DMS 273 (cell line): ENCODE measurements at regions not wholly inside any gene's neighbourhood (a gene's known extent, or its start where the extent isn't known, plus 50 kb on each side); places are given as distances from the start of the nearest gene placed in this dataset.

Experiments
- DNase-seq: peaks from one replicate; lab custom pipeline; 2025; ENCODE audit not compliant: unreplicated experiment; lab: John Stamatoyannopoulos, UW

DNA sequence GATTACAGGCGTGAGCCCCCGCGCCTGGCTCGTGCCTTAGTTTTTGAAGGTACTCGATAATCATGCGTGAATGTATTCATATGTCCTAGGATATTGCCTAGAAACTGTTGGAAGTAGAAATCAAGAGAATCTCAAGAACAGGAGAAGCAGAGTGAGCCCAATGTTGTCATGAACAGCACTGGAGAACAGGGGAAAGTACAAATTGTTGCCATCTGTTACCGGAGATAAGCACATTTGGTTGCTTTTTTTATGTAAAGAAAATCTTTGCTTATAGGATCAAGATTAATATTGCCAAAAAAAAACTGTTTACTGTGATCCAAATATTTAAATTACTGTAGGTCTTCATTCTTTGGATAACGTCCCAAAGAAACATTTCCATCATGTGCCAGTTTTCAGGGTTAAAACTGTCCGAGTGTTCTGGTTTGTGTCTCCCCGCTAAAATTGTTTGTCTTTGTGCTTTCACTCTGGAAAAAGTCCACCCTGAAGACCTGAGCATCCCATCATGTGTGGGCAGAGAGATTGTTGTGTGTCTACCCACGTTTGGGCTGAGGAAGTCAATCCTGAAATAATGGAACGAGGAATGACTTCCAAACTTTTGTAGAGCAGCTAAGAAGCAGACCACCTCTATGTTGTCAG, 95.7 kb upstream of the CELF2 start:
- DNase-seq = no peak

DNA sequence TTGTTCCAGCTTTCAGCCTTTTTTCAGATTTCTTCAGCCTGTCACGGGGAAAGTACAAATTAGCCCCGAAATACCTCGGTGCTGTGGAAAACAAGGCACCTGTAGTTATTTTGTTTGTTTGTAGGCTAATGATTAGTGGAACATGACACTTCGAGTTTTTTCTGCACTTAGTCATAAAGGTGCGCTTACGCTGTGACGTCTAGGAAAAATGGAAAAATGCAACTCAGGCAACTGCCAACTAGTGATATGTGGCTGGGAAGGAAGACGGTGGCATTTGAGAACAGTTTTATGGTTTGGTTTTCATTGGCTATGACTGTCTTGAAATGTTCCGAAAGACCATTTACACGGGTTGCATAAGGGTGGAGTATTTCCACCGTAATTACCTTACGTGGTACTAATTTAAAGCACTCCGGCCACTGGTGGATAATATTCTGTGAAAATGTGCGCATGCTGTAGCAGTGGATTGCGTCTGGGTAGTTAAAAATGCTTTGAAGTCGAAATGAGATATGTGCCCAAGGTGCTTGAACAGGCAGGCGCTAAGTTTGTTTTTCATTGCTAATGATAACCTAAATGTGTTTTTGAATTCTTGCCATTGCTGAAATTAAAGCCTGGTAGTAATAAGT, 94.5 kb upstream of the CELF2 start:
- DNase-seq = no peak

DNA sequence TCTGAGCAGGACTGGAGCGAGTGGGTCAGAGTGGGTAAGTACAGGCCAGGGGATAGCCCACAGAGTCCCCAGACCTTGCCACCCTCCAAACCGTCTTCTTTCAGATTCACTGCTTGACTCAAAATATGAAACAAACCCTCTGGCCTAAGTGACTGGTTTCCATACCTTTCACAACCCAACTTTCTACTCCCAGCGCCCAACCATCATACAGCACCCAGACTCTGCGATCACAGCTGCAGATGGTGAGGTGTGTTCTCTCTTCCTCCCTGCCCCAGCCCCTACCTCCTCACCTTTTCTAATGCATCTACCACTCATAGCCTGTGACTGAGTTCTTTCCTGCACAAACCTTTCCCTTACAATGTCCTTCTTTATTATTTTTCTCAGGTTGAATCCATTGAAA, 92.0 kb upstream of the CELF2 start:
- DNase-seq = no peak

DNA sequence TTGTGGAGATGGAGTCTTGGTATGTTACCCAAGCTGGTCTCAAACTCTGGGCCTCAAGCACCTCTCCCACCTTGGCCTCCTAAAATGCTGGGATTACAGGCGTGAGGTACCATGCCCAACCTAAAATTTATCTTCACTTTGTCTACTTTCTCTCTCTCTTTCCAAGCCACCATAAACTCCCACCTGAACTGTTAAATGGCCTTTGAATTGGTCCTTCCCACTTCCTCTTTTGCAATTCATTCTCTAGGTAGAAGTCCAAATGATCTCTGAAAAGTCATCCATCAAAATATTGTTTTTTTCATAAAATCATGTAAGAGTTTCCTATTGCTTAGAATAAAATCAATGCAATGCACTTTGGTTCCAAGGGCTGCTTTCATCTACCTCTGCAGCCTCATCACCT, 90.1 kb upstream of the CELF2 start:
- no peak for DNase-seq

DNA sequence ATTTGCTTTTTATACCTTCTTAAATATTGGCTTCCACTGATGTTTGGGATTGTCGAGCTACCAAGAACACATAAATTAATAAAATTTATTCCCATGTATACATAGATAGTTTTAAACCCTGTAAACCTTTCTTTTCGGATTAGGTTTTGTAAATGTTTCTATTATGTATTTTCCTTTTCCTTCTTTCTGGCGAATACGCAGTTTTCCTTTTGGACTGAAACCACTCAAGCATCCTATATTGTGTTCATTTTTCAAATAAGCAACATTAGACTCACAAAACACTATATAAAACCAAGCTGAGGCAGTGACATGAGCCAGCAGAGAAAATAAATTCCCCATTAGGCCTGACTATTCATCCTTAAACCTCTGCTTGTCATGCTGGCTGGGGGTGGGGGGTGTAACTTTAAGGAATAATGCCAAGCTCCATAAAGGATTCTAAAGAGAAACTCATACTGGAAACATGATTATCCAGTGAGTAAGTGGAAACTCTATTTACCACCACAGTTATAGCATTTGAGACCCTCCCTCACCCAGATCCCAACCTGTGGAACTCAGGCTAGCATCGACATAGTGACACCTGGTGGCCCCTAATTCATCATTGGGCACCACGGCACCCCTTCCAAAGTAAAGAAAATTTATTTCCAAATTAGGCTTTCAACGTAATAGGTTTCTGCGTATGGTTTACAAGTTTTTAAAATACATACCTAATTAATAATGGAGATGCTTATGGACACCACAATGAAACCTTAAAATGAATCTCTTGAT, 86.5 kb upstream of the CELF2 start:
- DNase-seq = no peak

DNA sequence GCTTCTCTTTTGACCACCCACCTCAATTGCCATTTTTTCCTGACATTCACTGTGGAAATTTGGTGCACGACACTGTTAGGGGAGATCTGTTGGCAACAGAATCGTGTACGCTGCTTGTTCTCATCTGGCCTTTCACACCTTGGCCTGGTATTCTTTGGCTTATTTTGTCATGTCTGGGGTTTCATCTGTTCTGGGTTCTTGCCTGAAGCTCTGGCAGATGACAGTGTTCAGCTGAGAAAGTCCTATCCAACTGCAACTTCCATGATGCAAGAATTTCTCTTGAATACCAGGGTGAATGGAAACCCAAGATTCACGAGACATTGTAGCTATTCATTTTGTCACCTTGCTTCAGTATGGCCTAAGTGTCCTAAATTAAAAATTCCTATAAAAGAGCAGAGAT, 82.6 kb upstream of the CELF2 start:
- DNase-seq = no peak

DNA sequence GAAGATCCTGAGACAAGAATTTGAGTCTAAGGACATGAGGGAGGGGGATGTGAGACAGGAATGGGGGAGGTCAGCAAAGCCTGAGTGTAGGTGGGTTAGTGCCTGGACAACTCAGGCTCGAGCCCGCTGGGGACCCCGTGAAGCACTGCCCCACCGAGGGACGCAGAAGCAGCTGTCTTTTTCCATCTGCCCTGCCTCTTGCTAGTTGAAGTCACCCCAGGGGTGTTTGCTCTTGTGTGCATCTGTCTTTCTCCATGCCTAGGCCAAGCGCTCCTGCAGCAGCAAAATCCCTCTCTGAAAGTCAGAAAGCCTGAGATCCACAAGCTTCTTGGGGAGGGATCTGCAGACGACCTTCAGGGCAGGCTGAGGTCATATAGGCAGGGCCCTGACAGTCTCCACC, 79.0 kb upstream of the CELF2 start:
- DNase-seq = no peak

DNA sequence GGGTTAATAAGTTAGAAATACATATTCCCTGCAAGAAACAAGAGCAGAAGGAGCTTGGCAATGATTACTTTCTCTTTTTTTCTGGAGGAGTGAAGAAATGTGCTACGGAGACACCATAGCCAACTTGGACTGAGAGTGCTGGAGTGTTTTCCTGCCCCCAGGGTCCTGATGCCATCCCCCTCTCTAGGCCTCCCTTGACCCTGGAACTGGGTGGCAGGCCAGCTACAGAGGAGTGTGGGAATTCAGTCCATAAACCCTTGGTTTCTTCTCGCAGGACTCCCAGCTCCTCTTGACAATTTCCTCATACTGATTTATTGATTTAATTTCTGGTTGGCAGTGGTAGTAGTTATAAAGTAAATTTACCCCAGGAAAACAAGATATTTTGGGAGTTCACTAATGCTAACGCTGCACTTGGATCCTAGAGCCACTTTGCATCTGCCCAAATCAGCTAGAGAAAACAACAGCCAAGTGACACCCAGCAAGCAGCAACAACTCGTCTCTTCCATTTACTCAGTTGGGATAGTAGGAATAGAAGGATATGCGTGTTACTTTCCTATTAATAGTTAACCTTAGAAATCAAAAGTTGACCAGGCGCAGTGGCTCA, 76.4 kb upstream of the CELF2 start:
- DNase-seq = no peak

DNA sequence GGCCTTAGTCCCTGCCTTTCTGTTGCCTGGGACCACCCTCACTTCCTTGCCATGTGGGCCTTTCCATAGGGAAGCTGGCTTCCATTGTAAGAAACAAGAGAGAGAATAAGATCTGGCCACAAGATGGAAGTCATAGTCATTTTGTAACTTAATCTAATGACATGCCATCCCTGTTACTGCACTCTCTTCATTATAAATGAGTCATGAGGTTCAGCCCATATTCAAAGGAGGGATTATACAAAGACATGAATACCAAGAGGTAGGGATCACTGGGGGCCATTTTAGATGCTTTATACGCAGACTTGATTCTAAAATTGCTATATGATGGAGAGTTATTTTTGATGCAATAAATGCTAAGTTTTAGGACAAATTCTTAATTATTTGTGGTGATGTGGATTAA, 75.2 kb upstream of the CELF2 start:
- no peak for DNase-seq

DNA sequence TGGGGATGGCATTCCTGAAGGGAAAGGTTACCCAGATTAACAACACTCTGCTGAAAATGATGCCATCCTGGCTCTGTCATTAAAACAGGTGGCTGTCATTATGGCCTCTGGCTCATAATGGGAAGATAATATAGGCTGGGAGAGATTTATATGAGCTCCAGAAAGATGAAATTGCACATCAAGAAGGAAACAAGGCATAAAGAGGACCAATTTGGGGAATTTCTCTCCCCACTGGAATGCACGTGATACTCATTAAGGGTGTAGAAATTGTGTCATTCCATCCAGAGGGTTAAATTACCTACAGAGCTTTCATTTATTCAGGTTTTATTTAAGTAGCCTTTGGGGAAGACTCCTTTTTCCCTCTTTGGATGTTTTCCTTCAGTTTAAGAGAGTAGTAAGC, 71.6 kb upstream of the CELF2 start:
- DNase-seq = no peak

DNA sequence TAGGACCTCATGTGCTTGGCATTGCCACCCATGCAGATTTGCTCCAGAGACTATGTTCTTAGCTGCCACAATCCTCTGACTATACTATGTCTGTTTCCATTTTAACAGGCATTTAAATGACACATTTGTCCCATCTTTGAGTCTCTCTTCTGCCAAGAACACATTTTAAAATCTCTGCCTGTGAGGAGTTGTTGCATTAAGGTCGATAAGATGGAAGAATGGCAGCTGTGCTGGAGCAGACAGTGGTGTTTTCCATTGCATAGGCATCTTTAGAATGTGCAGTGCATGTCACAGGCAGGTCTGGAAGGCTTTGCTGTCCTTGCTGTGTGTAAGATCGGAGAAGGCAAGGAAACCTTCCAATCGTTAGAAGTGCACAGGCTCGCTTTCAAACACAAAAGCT, 70.9 kb upstream of the CELF2 start:
- DNase-seq = no peak

DNA sequence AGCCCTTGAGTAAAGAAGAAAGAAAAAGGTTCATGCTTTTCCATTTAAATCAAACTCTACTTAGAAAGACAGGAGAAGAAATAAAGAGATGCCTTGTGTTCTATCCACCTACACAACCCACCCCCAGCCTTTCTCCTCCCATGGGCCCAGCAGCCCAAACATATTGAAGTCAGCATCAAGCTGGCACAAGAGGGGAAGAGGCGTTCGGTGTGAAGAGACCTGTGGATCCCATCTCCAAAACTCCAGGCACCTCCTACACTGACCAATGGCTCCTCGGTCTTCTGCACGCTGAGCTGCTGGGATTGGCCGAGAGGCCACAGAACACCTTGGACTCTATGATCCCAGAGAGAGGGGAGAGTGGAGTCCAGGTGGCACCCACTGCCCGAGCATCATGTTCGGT, 66.0 kb upstream of the CELF2 start:
- no peak for DNase-seq

DNA sequence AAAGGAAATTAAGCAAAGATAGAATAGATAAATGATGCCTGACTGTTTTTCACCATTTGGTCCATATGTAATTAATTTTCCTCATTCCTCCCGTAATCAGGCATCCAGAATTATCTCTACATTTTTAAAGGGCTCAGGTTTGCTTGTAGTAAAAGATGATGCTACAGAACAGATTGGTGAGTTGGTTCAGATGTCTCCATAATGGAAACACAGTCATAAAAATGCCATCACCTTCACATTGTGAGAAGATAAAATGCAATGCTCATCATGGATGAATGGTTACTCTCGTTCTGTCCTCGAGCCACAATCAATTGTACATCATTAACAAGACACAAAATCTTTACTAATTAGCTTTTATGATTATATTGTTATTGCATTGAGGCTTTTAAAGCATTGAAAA, 64.9 kb upstream of the CELF2 start:
- no peak for DNase-seq

DNA sequence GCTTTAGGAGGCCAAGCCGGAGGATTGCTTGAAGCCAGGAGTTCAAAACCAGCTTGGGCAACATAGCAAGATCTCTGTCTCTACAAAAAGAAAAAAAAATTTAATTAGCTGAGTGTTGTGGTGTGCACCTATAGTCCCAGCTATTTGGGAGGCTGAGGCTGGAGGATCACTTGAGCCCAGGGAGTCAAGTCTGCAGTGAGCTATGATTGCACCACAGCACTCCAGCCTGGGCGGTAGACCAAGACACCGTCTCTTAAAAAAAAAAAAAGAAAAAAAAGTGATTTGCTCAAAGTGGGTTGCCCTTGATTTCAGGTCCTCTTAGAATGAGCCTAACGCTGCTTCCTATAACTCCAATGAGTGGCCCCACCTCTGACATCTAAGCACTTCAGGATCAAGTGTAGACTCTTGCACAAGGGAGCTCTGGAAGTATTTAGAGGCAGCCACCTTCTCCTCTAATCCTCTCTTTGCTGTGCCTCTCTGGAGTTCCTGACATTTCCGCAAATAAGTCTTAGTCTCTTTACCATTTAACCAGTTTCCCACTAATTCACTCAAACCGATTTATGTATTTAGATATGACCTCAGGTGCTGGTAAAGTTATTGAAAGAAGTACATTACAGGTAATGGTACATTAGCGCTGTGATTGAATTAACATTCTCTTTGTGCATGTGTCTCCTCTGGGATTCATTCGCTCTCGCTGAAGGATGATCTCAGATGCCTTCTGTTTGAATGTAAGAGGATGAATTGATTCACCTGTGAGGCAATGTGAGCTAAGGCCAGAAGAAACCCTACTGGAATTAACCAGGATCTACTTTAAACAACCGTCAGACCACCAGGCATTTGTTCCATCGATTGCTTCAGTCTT, 60.8 kb upstream of the CELF2 start:
- DNase-seq = no peak

DNA sequence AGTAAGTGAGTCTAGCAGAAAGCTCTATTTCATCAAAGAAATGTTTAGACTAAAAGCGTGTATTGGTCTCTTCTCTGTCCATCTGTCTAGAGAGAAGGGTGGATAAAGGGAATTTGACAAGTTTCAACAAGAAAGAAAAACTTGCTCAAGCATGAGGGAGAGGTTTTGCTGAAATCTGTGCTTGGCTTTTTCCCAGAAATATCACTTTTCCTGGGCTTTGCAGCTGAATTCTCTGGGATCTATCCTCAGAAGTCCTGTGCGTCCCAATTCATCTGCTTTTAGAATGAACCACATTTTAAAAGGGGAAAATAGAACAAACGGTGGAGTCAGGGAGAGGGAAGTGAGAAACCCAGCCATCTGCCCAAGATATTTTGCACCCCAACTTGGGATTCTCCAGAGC, 59.6 kb upstream of the CELF2 start:
- DNase-seq = no peak

DNA sequence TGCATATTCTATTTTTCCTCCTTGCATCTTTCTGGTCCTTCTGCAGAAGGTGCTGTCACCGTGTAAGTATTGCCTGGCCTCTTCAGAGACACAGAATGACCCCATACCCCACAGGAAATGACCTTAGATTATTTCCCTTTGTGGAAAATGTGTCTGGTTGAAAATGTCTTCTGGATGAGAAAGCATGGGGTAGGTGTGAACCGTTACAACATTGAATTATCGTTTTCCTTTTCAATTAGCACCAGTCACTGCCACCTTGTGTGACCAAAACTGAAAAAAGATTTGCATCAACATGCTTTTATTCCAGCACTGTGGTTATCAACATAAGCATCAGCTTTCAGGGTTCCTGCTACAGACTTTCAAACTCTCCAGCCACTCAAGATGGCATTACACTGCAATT, 58.0 kb upstream of the CELF2 start:
- no peak for DNase-seq

DNA sequence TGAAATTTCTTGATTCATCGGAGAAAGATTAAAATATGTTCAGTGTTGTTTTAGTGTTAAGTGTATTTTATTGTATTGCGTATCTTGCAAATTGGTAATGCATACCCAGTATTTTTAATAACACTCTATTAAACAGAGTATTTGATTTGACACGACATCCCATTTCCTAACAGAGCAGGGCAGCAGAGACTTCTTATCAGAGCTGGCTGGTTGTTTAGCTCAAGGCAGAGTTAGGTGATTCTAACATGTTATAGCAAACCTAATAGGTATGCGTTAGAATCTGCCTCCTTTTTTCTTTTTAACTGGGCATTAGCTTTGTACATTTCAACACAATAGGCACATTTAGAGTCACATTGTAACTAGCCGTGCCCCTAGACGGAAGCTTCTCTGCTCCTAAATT, 57.1 kb upstream of the CELF2 start:
- no peak for DNase-seq

DNA sequence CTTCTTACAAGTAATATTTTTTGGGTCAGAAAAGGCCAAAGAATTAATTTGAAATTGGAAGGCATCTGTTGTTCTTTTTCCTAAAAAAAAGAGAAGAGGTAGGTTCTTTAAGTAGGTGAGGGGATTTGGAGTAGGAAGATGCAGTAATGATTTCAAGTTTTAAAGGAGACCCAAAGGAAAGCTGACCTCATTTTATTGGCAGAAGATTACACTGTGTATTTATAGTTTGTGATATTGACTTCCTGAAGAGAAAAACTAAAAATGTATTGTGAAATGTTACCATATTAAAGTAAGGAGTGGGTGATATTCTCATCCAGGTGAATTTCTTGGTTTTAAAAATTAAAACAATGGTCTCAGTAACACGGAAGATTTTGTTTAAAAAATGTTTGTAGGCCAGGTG, 56.6 kb upstream of the CELF2 start:
- no peak for DNase-seq

DNA sequence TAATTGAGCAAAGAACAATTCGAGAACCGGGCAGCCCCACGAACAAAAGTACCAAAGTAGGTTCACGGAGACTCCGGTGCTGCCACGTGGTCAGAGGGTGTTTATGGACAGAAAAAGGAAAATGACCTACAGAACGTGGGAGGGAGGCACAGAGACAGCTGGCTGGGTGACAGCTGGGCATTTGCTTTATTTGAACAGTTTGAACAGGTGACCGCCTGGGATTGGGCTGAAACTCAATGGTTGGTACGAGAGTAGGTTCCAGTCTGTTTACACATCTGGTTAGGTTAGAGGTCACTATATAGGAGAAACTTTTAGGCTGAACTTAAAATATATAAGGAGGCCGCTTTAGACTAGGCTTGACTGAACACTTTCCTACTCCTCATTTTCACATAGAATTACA, 50.6 kb upstream of the CELF2 start:
- no peak for DNase-seq

DNA sequence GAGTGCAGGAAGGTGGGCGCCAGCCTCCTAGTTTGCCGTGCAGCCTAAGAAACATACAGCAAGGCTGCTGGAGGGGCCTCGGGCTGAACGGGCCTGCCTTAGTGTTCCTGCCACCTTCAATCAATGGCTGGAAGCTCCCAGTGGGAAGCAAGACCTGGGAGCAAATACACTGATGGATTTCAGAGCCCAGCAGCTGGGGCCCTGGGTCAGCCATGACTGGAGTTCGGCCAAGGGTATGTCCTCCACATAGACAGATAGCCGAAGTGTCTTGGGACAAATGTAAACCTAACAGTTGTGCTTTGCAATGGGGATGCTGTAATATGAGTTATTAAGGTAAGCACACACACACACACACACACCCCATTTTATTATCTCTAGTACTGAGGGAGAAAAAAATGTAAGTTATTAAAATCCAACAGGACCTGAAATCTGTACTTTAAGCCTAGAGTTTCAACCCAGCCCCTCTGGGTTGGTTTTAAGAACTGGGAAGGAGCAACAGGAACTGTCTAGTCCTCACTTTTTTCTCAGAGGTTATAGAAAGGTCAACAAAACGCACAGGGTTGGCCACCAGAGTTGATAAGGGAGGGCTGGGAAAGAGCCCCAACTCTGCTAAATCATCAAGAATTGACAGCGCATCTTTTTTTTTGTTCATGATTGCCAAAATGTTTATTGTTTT, 50.0 kb upstream of the CELF2 start:
- no peak for DNase-seq
